ENCODE measurements at regions not wholly inside any gene's neighbourhood (a gene's known extent, or its start where the extent isn't known, plus 50 kb on each side); places are given as distances from the start of the nearest gene placed in this dataset.

GRCh38 chr10:130761032-130761575 is 550.4 kb downstream of the TCERG1L start:
- no peak overlapping the region for H3K4me3 ChIP-seq (ENCODE audit: low read length, poor library complexity, severe bottlenecking)
- no peaks in the 10 kb centered on the region for H3F3A ChIP-seq (ENCODE audit: low read depth)
- no peaks in the 10 kb centered on the region for H3K9me2 ChIP-seq (replicated peaks; ENCODE audit: low read depth, low read length)
- no peaks in the 10 kb centered on the region for H3K4me1 ChIP-seq (ENCODE audit: insufficient read depth, low read length, poor library complexity, severe bottlenecking)
- H3K4me2 ChIP-seq (ENCODE audit: low read depth, low read length, poor library complexity, severe bottlenecking), result no peak overlapping the region
- H2AFZ ChIP-seq (ENCODE audit: low read length), result no peak overlapping the region
- TF ChIP-seq CTCF (conservative IDR thresholded peaks at IDR 0.05; ENCODE audit: low read length) (no peak), EZH2phosphoT487 (IDR thresholded peaks at IDR 0.05; ENCODE audit: borderline replicate concordance) (no peak)
- no peaks in the 10 kb centered on the region for H3K27me3 ChIP-seq (ENCODE audit: insufficient read depth, low read length, poor library complexity, severe bottlenecking)
- no peaks in the 10 kb centered on the region for H3K36me3 ChIP-seq (ENCODE audit: insufficient read depth, low read length)
- no peaks in the 10 kb centered on the region for H3K79me2 ChIP-seq (ENCODE audit: insufficient read depth, low read length)
- H3K9ac ChIP-seq (ENCODE audit: low read depth, low read length, poor library complexity, severe bottlenecking), result no peak overlapping the region
- peaks cover 25% of the 10 kb centered on the region for H3K9me3 ChIP-seq (ENCODE audit: insufficient read depth, low read depth, low read length)
- no peaks in the 10 kb centered on the region for H4K20me1 ChIP-seq (ENCODE audit: insufficient read depth, low read length, poor library complexity, severe bottlenecking)

GRCh38 chr10:130761788-130762301 is 549.7 kb downstream of the TCERG1L start:
- no peaks in the 10 kb centered on the region for H4K20me1 ChIP-seq (ENCODE audit: insufficient read depth, low read length, poor library complexity, severe bottlenecking)
- H3K36me3 ChIP-seq (ENCODE audit: insufficient read depth, low read length), result no peaks in the 10 kb centered on the region
- no peak overlapping the region for H3K4me3 ChIP-seq (ENCODE audit: low read length, poor library complexity, severe bottlenecking)
- no peaks in the 10 kb centered on the region for H3K79me2 ChIP-seq (ENCODE audit: insufficient read depth, low read length)
- H3K9me3 ChIP-seq (ENCODE audit: insufficient read depth, low read depth, low read length), result peaks cover 26% of the 10 kb centered on the region
- no peaks in the 10 kb centered on the region for H3K4me1 ChIP-seq (ENCODE audit: insufficient read depth, low read length, poor library complexity, severe bottlenecking)
- H3K9me2 ChIP-seq (replicated peaks; ENCODE audit: low read depth, low read length), result no peaks in the 10 kb centered on the region
- no peaks in the 10 kb centered on the region for H3F3A ChIP-seq (ENCODE audit: low read depth)
- no peak overlapping the region for H3K4me2 ChIP-seq (ENCODE audit: low read depth, low read length, poor library complexity, severe bottlenecking)
- no peaks in the 10 kb centered on the region for H3K27me3 ChIP-seq (ENCODE audit: insufficient read depth, low read length, poor library complexity, severe bottlenecking)
- H3K9ac ChIP-seq (ENCODE audit: low read depth, low read length, poor library complexity, severe bottlenecking), result no peak overlapping the region
- TF ChIP-seq EZH2phosphoT487 (IDR thresholded peaks at IDR 0.05; ENCODE audit: borderline replicate concordance) (no peak), CTCF (conservative IDR thresholded peaks at IDR 0.05; ENCODE audit: low read length) (no peak)
- H2AFZ ChIP-seq (ENCODE audit: low read length), result no peak overlapping the region

GRCh38 chr10:130762491-130762890 is 549.0 kb downstream of the TCERG1L start:
- H2AFZ ChIP-seq (ENCODE audit: low read length), result no peak overlapping the region
- no peaks in the 10 kb centered on the region for H3K36me3 ChIP-seq (ENCODE audit: insufficient read depth, low read length)
- H3K9me3 ChIP-seq (ENCODE audit: insufficient read depth, low read depth, low read length), result peaks cover 29% of the 10 kb centered on the region
- no peaks in the 10 kb centered on the region for H3K79me2 ChIP-seq (ENCODE audit: insufficient read depth, low read length)
- no peak overlapping the region for H3K4me2 ChIP-seq (ENCODE audit: low read depth, low read length, poor library complexity, severe bottlenecking)
- H3K9me2 ChIP-seq (replicated peaks; ENCODE audit: low read depth, low read length), result no peaks in the 10 kb centered on the region
- no peak overlapping the region for H3K4me3 ChIP-seq (ENCODE audit: low read length, poor library complexity, severe bottlenecking)
- H3K4me1 ChIP-seq (ENCODE audit: insufficient read depth, low read length, poor library complexity, severe bottlenecking), result no peaks in the 10 kb centered on the region
- H3K9ac ChIP-seq (ENCODE audit: low read depth, low read length, poor library complexity, severe bottlenecking), result no peak overlapping the region
- TF ChIP-seq CTCF (conservative IDR thresholded peaks at IDR 0.05; ENCODE audit: low read length) (no peak), EZH2phosphoT487 (IDR thresholded peaks at IDR 0.05; ENCODE audit: borderline replicate concordance) (no peak)
- no peaks in the 10 kb centered on the region for H3F3A ChIP-seq (ENCODE audit: low read depth)
- no peaks in the 10 kb centered on the region for H3K27me3 ChIP-seq (ENCODE audit: insufficient read depth, low read length, poor library complexity, severe bottlenecking)
- H4K20me1 ChIP-seq (ENCODE audit: insufficient read depth, low read length, poor library complexity, severe bottlenecking), result no peaks in the 10 kb centered on the region
